Neural progenitor cell (in vitro differentiated cells): ENCODE measurements at regions not wholly inside any gene's neighbourhood (a gene's known extent, or its start where the extent isn't known, plus 50 kb on each side); places are given as distances from the start of the nearest gene placed in this dataset.

Experiments
- DNase-seq: peaks from one replicate; pipeline ENCODE4 v3.0.0-alpha.2; 2016; ENCODE audit warnings: low spot score
- H2AFZ ChIP-seq: fragments of 200-600 bp; sonication (generic); replicated peaks from 2 replicates; pipeline ENCODE4 v1.6.1; 2016; ENCODE audit warnings: antibody characterized with exemption
- H3F3A ChIP-seq: fragments of 200-600 bp; sonication (generic); 2 replicates; pipeline ENCODE4 v1.6.1; 2016; ENCODE audit warnings: antibody characterized with exemption, low read depth
- H3K27ac ChIP-seq: fragments of 200-600 bp; sonication (generic); 2 replicates; pipeline ENCODE4 v1.5.1; 2016; ENCODE audit warnings: mild to moderate bottlenecking
- H3K27me3 ChIP-seq: fragments of 200-600 bp; sonication (generic); 2 replicates; pipeline ENCODE4 v1.6.1; 2016; ENCODE audit warnings: mild to moderate bottlenecking, moderate library complexity
- H3K36me3 ChIP-seq: fragments of 200-600 bp; sonication (generic); 2 replicates; pipeline ENCODE4 v1.5.1; 2016
- H3K4me1 ChIP-seq: fragments of 200-600 bp; sonication (generic); 2 replicates; pipeline ENCODE4 v1.6.1; 2016; ENCODE audit warnings: mixed run types
- H3K4me2 ChIP-seq: fragments of 200-600 bp; sonication (generic); 2 replicates; pipeline ENCODE4 v1.6.1; 2016
- H3K4me3 ChIP-seq: fragments of 200-600 bp; sonication (generic); 2 replicates; pipeline ENCODE4 v1.5.1; 2016
- H3K79me2 ChIP-seq: fragments of 200-600 bp; sonication (generic); 2 replicates; pipeline ENCODE4 v1.6.1; 2016; ENCODE audit warnings: low read depth
- H3K9ac ChIP-seq: fragments of 200-600 bp; sonication (generic); 2 replicates; pipeline ENCODE4 v1.6.1; 2016
- H3K9me3 ChIP-seq: fragments of 200-600 bp; sonication (generic); 2 replicates; pipeline ENCODE4 v1.5.1; 2016; ENCODE audit warnings: low read depth
- H4K20me1 ChIP-seq: fragments of 200-600 bp; sonication (generic); 2 replicates; pipeline ENCODE4 v1.6.1; 2016; ENCODE audit warnings: low read depth
- H3K27ac Mint-ChIP-seq: 3 replicates; pipeline ENCODE4 v1.8.0; 2021; ENCODE audit warnings: mixed read lengths
- H3K27me3 Mint-ChIP-seq: 2 replicates; pipeline ENCODE4 v1.8.0; 2022; ENCODE audit warnings: low read depth, mild to moderate bottlenecking, inconsistent platforms, moderate library complexity, mixed read lengths; ENCODE audit not compliant: insufficient read depth
- H3K36me3 Mint-ChIP-seq: 3 replicates; pipeline ENCODE4 v1.8.0; 2021; ENCODE audit warnings: mixed read lengths
- H3K4me1 Mint-ChIP-seq: 3 replicates; pipeline ENCODE4 v1.8.0; 2021; ENCODE audit warnings: mixed read lengths
- H3K4me3 Mint-ChIP-seq: 3 replicates; pipeline ENCODE4 v1.8.0; 2021; ENCODE audit warnings: mild to moderate bottlenecking, moderate library complexity, mixed read lengths
- H3K9me3 Mint-ChIP-seq: 3 replicates; pipeline ENCODE4 v1.8.0; 2020; ENCODE audit warnings: mixed read lengths
- EZH2 ChIP-seq: fragments of 200-600 bp; sonication (generic); IDR thresholded peaks from 2 replicates; pipeline ENCODE4 v1.6.1; 2017; ENCODE audit warnings: antibody characterized with exemption, mild to moderate bottlenecking, moderate library complexity
- EZH2phosphoT487 ChIP-seq: fragments of 200-600 bp; sonication (generic); IDR thresholded peaks from 2 replicates; pipeline ENCODE4 v1.6.1; 2017; ENCODE audit warnings: antibody characterized with exemption
- TF ChIP-seq, protein P1 (sequence below): fragments of 200-600 bp; sonication (generic); IDR thresholded peaks from 2 replicates; pipeline ENCODE4 v1.5.1; 2017; ENCODE audit warnings: antibody characterized with exemption, mild to moderate bottlenecking

GRCh38 chr1:14328685-14329084 is 269.8 kb upstream of the KAZN start:
- Histone ChIP-seq H3K4me2 (no peak overlapping the region), H3K36me3 (no peaks in the 10 kb centered on the region), H2AFZ (no peak overlapping the region), H3K9me3 (no peaks in the 10 kb centered on the region), H3F3A (no peaks in the 10 kb centered on the region), H3K27ac (no peak overlapping the region), H3K27me3 (no peaks in the 10 kb centered on the region), H3K9ac (no peak overlapping the region), H3K4me1 (no peaks in the 10 kb centered on the region), H4K20me1 (no peaks in the 10 kb centered on the region), H3K79me2 (no peaks in the 10 kb centered on the region), H3K4me3 (no peak overlapping the region)
- Mint-ChIP-seq H3K27ac (no peak overlapping the region), H3K4me1 (no peaks in the 10 kb centered on the region), H3K9me3 (peaks cover 3% of the 10 kb centered on the region), H3K4me3 (no peak overlapping the region), H3K36me3 (no peaks in the 10 kb centered on the region), H3K27me3 (no peaks in the 10 kb centered on the region)
- TF ChIP-seq EZH2 (no peak), EZH2phosphoT487 (no peak)
- TF ChIP-seq, protein P1, sequence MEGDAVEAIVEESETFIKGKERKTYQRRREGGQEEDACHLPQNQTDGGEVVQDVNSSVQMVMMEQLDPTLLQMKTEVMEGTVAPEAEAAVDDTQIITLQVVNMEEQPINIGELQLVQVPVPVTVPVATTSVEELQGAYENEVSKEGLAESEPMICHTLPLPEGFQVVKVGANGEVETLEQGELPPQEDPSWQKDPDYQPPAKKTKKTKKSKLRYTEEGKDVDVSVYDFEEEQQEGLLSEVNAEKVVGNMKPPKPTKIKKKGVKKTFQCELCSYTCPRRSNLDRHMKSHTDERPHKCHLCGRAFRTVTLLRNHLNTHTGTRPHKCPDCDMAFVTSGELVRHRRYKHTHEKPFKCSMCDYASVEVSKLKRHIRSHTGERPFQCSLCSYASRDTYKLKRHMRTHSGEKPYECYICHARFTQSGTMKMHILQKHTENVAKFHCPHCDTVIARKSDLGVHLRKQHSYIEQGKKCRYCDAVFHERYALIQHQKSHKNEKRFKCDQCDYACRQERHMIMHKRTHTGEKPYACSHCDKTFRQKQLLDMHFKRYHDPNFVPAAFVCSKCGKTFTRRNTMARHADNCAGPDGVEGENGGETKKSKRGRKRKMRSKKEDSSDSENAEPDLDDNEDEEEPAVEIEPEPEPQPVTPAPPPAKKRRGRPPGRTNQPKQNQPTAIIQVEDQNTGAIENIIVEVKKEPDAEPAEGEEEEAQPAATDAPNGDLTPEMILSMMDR = no peak
- no peak for DNase-seq

DNA sequence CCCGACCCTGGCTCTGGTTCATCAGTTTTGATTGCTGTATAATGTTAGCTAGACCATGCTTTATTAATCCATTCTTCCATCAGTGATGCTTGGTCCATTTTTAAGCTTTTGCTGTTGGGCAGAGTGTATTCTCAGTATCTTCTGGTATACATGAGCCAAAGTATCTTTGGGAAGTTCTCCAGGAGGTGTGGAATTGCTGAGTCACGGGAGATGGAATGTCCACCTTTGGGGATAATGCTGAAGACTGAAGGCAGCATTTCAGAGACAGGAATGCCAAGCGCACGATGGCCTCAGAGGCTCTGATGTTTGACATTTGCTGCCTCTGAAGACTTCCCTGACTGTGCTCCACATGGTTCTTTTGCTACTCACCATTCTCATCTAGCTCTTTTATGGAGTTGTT is 266.3 kb upstream of the KAZN start:
- Histone ChIP-seq H3K36me3 (no peaks in the 10 kb centered on the region), H2AFZ (no peak overlapping the region), H4K20me1 (no peaks in the 10 kb centered on the region), H3K9me3 (no peaks in the 10 kb centered on the region), H3K4me2 (no peak overlapping the region), H3K27ac (no peak overlapping the region), H3K27me3 (no peaks in the 10 kb centered on the region), H3F3A (no peaks in the 10 kb centered on the region), H3K4me1 (no peaks in the 10 kb centered on the region), H3K4me3 (no peak overlapping the region), H3K79me2 (no peaks in the 10 kb centered on the region), H3K9ac (no peak overlapping the region)
- Mint-ChIP-seq H3K27ac (no peak overlapping the region), H3K4me1 (peaks cover 3% of the 10 kb centered on the region), H3K27me3 (no peaks in the 10 kb centered on the region), H3K9me3 (peaks cover 3% of the 10 kb centered on the region), H3K4me3 (no peak overlapping the region), H3K36me3 (no peaks in the 10 kb centered on the region)
- DNase-seq = no peak
- TF ChIP-seq EZH2 = no peak
- no peak for TF ChIP-seq EZH2phosphoT487
- TF ChIP-seq, protein P1 = no peak

GRCh38 chr1:14334336-14335176 is 263.9 kb upstream of the KAZN start:
- Histone ChIP-seq H3K36me3 (no peaks in the 10 kb centered on the region), H3K79me2 (no peaks in the 10 kb centered on the region), H4K20me1 (no peaks in the 10 kb centered on the region), H3K9me3 (no peaks in the 10 kb centered on the region), H3K9ac (no peak overlapping the region), H3K27me3 (no peaks in the 10 kb centered on the region), H2AFZ (no peak overlapping the region), H3K4me2 (no peak overlapping the region), H3K4me1 (no peaks in the 10 kb centered on the region), H3F3A (no peaks in the 10 kb centered on the region), H3K27ac (no peak overlapping the region), H3K4me3 (no peak overlapping the region)
- H3K27ac Mint-ChIP-seq = no peak overlapping the region
- DNase-seq = no peak
- H3K4me1 Mint-ChIP-seq = peaks cover 3% of the 10 kb centered on the region
- no peaks in the 10 kb centered on the region for H3K27me3 Mint-ChIP-seq
- H3K4me3 Mint-ChIP-seq = no peak overlapping the region
- H3K36me3 Mint-ChIP-seq = no peaks in the 10 kb centered on the region
- TF ChIP-seq EZH2phosphoT487 = no peak
- no peak for TF ChIP-seq EZH2
- TF ChIP-seq, protein P1 = no peak
- no peaks in the 10 kb centered on the region for H3K9me3 Mint-ChIP-seq
